MM.1S (cell line): ENCODE measurements at regions not wholly inside any gene's neighbourhood (a gene's known extent, or its start where the extent isn't known, plus 50 kb on each side); places are given as distances from the start of the nearest gene placed in this dataset.
"Not testable (repeated sequence)": the region's sequence is repeated elsewhere in the genome, so short reads cannot be mapped to it uniquely, and the experiment has no call there.

Source experiments
- DNase-seq: peaks from one replicate; pipeline ENCODE4 v3.0.0-alpha.2; 2015
- H2AFZ ChIP-seq: fragments of 300-600 bp; sonication (generic); 2 replicates; pipeline ENCODE4 v1.6.0; 2016; ENCODE audit warnings: antibody characterized with exemption, low read length
- H3F3A ChIP-seq: fragments of 300-600 bp; sonication (generic); 2 replicates; pipeline ENCODE4 v1.6.1; 2016; ENCODE audit warnings: mild to moderate bottlenecking, antibody characterized with exemption, low read length, moderate library complexity, mixed read lengths; ENCODE audit not compliant: insufficient read depth
- H3K27ac ChIP-seq: fragments of 300-600 bp; sonication (generic); 2 replicates; pipeline ENCODE4 v1.5.1; 2016; ENCODE audit warnings: mild to moderate bottlenecking, low read length
- H3K27me3 ChIP-seq: fragments of 300-600 bp; sonication (generic); replicated peaks from 2 replicates; pipeline ENCODE4 v1.6.0; 2016; ENCODE audit warnings: low read length; ENCODE audit not compliant: insufficient read depth
- H3K36me3 ChIP-seq: fragments of 300-600 bp; sonication (generic); replicated peaks from 2 replicates; pipeline ENCODE4 v1.6.1; 2016; ENCODE audit warnings: mild to moderate bottlenecking, low read length, mixed read lengths; ENCODE audit not compliant: insufficient read depth
- H3K4me1 ChIP-seq: fragments of 300-600 bp; sonication (generic); 2 replicates; pipeline ENCODE4 v1.6.1; 2016; ENCODE audit warnings: low read length, mixed read lengths
- H3K4me2 ChIP-seq: fragments of 300-600 bp; sonication (generic); 2 replicates; pipeline ENCODE4 v1.6.0; 2016; ENCODE audit warnings: low read depth, low read length
- H3K4me3 ChIP-seq: fragments of 300-600 bp; sonication (generic); 2 replicates; pipeline ENCODE4 v1.5.1; 2016; ENCODE audit warnings: low read length, mixed read lengths
- H3K79me2 ChIP-seq: fragments of 300-600 bp; sonication (generic); 2 replicates; pipeline ENCODE4 v1.6.1; 2016; ENCODE audit warnings: mixed run types, low read length, mixed read lengths
- H3K9ac ChIP-seq: fragments of 300-600 bp; sonication (generic); 2 replicates; pipeline ENCODE4 v1.6.1; 2016; ENCODE audit warnings: low read length, mixed read lengths
- H3K9me2 ChIP-seq: fragments of 300-600 bp; sonication (generic); replicated peaks from 2 replicates; pipeline ENCODE4 v1.6.1; 2016; ENCODE audit warnings: mild to moderate bottlenecking, low read length, mixed read lengths; ENCODE audit not compliant: insufficient read depth
- H3K9me3 ChIP-seq: fragments of 300-600 bp; sonication (generic); replicated peaks from 2 replicates; pipeline ENCODE4 v1.6.1; 2016; ENCODE audit warnings: mild to moderate bottlenecking, low read length, mixed read lengths; ENCODE audit not compliant: insufficient read depth
- H4K20me1 ChIP-seq: fragments of 300-600 bp; sonication (generic); 2 replicates; pipeline ENCODE4 v1.6.1; 2016; ENCODE audit warnings: mild to moderate bottlenecking, low read length, moderate library complexity, mixed read lengths; ENCODE audit not compliant: insufficient read depth
- EZH2 ChIP-seq: fragments of 300-600 bp; sonication (generic); optimal IDR thresholded peaks from 2 replicates; pipeline ENCODE3; 2017; ENCODE audit warnings: low read depth, mild to moderate bottlenecking, antibody characterized with exemption, low read length, mixed read lengths
- EZH2phosphoT487 ChIP-seq: fragments of 300-600 bp; sonication (generic); IDR thresholded peaks from 2 replicates; pipeline ENCODE4 v1.6.1; 2018; ENCODE audit warnings: antibody characterized with exemption, low read length
- TF ChIP-seq, protein P1 (sequence below): fragments of 300-600 bp; sonication (generic); IDR thresholded peaks from 2 replicates; pipeline ENCODE4 v1.5.1; 2016; ENCODE audit warnings: antibody characterized with exemption, low read length, mixed read lengths

DNA sequence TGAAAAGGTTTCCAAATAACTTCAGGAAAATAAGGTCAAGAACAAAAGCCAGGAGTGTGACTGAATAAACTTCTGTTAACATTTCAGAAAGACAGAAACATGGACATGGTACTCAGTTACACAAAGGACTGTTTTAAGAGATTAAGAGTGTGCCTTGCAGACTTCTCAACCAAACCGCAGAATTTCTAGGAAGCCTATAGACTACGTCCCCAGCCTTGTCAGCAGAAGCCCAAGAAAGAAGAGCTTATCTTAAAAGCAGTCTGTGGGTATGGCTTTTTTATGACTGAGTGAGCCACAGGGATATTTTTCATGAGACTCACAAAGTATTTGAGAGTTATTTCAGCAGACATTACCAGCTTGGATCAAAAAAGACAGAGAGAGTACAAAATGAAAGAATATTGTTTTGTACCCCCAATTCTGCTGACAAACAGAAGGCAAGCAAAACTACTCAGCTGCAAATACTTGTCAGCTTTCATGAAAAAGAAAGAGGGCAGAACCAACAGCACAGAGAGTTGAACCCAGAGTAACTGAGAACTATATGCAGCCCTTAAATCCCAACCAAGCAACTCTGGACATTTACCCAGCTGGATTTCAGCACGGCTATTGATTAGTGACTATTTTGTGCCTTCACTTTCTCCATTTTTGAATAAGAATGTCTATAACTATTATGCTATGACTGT, 711.0 kb upstream of the CTNND2 start:
- TF ChIP-seq, protein P1, sequence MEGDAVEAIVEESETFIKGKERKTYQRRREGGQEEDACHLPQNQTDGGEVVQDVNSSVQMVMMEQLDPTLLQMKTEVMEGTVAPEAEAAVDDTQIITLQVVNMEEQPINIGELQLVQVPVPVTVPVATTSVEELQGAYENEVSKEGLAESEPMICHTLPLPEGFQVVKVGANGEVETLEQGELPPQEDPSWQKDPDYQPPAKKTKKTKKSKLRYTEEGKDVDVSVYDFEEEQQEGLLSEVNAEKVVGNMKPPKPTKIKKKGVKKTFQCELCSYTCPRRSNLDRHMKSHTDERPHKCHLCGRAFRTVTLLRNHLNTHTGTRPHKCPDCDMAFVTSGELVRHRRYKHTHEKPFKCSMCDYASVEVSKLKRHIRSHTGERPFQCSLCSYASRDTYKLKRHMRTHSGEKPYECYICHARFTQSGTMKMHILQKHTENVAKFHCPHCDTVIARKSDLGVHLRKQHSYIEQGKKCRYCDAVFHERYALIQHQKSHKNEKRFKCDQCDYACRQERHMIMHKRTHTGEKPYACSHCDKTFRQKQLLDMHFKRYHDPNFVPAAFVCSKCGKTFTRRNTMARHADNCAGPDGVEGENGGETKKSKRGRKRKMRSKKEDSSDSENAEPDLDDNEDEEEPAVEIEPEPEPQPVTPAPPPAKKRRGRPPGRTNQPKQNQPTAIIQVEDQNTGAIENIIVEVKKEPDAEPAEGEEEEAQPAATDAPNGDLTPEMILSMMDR, result no peak
- no peak for TF ChIP-seq EZH2phosphoT487
- no peak for TF ChIP-seq EZH2
- no peaks in the 10 kb centered on the region for H3K79me2 ChIP-seq
- H3K4me1 ChIP-seq, result peaks cover 12% of the 10 kb centered on the region; the same call in 1 of the 2 replicates
- H3K4me3 ChIP-seq, result no peak overlapping the region
- H3F3A ChIP-seq, result no peaks in the 10 kb centered on the region; the same call in 1 of the 2 replicates
- no peaks in the 10 kb centered on the region for H4K20me1 ChIP-seq
- peak overlapping the region; percentile 44; the same call in 1 of the 2 replicates for H3K27ac ChIP-seq
- H3K9me3 ChIP-seq, result no peaks in the 10 kb centered on the region
- H3K4me2 ChIP-seq, result peak overlapping the region; percentile 46
- peak; percentile 81 for DNase-seq
- no peaks in the 10 kb centered on the region for H3K9me2 ChIP-seq
- no peaks in the 10 kb centered on the region for H3K36me3 ChIP-seq
- H3K27me3 ChIP-seq, result no peaks in the 10 kb centered on the region
- H3K9ac ChIP-seq, result no peak overlapping the region
- 0 out of 2 replicates have a peak overlapping the region, but pooled peaks have one; percentile 8 for H2AFZ ChIP-seq

GRCh38 chr5:12614608-12615007, 710.4 kb upstream of the CTNND2 start:
- H3K79me2 ChIP-seq, result no peaks in the 10 kb centered on the region
- no peak overlapping the region for H3K4me3 ChIP-seq
- TF ChIP-seq EZH2, result no peak
- TF ChIP-seq EZH2phosphoT487, result no peak
- TF ChIP-seq, protein P1, result no peak
- H3F3A ChIP-seq, result no peaks in the 10 kb centered on the region; the same call in 1 of the 2 replicates
- H3K9ac ChIP-seq, result no peak overlapping the region
- H3K27ac ChIP-seq, result no peak overlapping the region; the same call in 1 of the 2 replicates
- no peaks in the 10 kb centered on the region for H3K36me3 ChIP-seq
- H3K9me2 ChIP-seq, result no peaks in the 10 kb centered on the region
- H3K4me1 ChIP-seq, result peaks cover 12% of the 10 kb centered on the region; the same call in 1 of the 2 replicates
- H3K27me3 ChIP-seq, result no peaks in the 10 kb centered on the region
- H2AFZ ChIP-seq, result no peak overlapping the region
- H4K20me1 ChIP-seq, result no peaks in the 10 kb centered on the region
- H3K4me2 ChIP-seq, result no peak overlapping the region
- DNase-seq, result no peak
- no peaks in the 10 kb centered on the region for H3K9me3 ChIP-seq

DNA sequence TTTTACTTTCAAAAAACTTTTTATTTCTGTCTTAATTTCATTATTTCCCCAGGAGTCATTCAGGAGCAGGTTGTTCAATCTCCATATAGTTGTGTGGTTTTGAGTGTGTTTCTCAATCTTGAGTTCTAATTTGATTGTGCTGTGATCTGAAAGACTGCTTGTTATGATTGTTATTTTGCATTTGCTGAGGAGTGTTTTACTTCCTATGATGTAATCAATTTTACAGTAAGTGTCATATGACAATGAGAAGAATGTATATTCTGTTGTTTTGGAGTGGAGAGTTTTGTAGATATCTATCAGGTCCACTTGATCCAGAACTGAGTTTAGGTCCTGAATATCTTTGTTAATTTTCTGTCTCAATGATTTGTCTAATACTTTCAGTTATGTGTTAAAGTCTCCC, 706.9 kb upstream of the CTNND2 start:
- no peaks in the 10 kb centered on the region for H3K9me2 ChIP-seq
- no peaks in the 10 kb centered on the region for H3K79me2 ChIP-seq
- TF ChIP-seq EZH2 (no peak), EZH2phosphoT487 (no peak)
- TF ChIP-seq, protein P1, result no peak
- no peak overlapping the region for H3K9ac ChIP-seq
- H3K27me3 ChIP-seq, result no peaks in the 10 kb centered on the region
- H3K9me3 ChIP-seq, result no peaks in the 10 kb centered on the region
- H3K36me3 ChIP-seq, result no peaks in the 10 kb centered on the region
- no peak overlapping the region for H3K27ac ChIP-seq
- H4K20me1 ChIP-seq, result no peaks in the 10 kb centered on the region
- DNase-seq, result no peak
- H3K4me3 ChIP-seq, result no peak overlapping the region
- peaks cover 12% of the 10 kb centered on the region; the same call in 1 of the 2 replicates for H3K4me1 ChIP-seq
- H3K4me2 ChIP-seq, result no peak overlapping the region
- no peak overlapping the region for H2AFZ ChIP-seq
- no peaks in the 10 kb centered on the region; the same call in 1 of the 2 replicates for H3F3A ChIP-seq

- not testable (repeated sequence) for H3K9me2 ChIP-seq, H3K4me3 ChIP-seq, H3K4me2 ChIP-seq, H4K20me1 ChIP-seq, H3K79me2 ChIP-seq, H3K9ac ChIP-seq, H3K27me3 ChIP-seq, DNase-seq, H3K27ac ChIP-seq, H3K36me3 ChIP-seq, H3F3A ChIP-seq, H2AFZ ChIP-seq, H3K4me1 ChIP-seq, H3K9me3 ChIP-seq
Measured at GRCh38 chr5:12607817-12608216, 703.6 kb upstream of the CTNND2 start.
